ENCODE measurements at regions not wholly inside any gene's neighbourhood (a gene's known extent, or its start where the extent isn't known, plus 50 kb on each side); places are given as distances from the start of the nearest gene placed in this dataset.

DNA sequence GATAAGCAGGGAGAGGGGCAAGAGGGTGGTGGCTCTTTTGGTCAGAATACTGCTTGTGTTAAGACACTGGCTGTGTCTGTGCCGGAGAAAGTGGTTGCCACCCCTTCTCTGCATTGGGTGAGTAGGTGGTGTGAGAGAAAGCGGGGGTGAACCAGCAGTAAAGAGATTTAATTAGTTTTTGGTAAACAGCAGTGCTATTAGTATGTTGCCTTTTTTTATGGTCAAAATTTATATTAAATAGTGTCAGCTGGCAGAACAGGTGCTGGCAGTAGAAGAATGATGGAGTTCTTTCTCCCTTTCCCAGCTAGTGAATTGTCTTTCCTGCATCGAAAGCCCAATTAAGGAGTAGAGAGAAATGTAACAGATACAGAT is 181.6 kb downstream of the LARP7 start:
- Histone ChIP-seq H3K18ac (ENCODE audit: low read depth, low read length) (no peak overlapping the region), H3K56ac (ENCODE audit: extremely low read depth, insufficient read depth, low read length) (no peak overlapping the region), H4K5ac (ENCODE audit: low read depth, low read length) (no peak overlapping the region), H4K8ac (ENCODE audit: low read depth in 2 of 2, low read length in 2 of 2) (no peak overlapping the region), H3K4me3 (ENCODE audit: insufficient read depth, low read depth, low read length) (no peak overlapping the region), H2BK5ac (ENCODE audit: low read depth, low read length, poor library complexity, severe bottlenecking) (no peak overlapping the region), H3K4me2 (ENCODE audit: low read depth, low read length) (peak overlapping the region; percentile 48), H3K9me3 (ENCODE audit: control insufficient read depth, insufficient read depth, low read length) (no peaks in the 10 kb centered on the region), H3K23ac (ENCODE audit: low read depth, low read length) (no peak overlapping the region), H2AFZ (replicated peaks; ENCODE audit: low read length, poor library complexity) (no peak overlapping the region), H3K14ac (replicated peaks; ENCODE audit: low read depth, low read length) (no peak overlapping the region), H2BK120ac (ENCODE audit: low read depth, low read length) (no peak overlapping the region), H2BK20ac (ENCODE audit: low read depth, low read length) (no peak overlapping the region), H2AK9ac (replicated peaks; ENCODE audit: low read depth, low read length, poor library complexity) (no peak overlapping the region), H2AK5ac (ENCODE audit: low read depth, low read length) (no peak overlapping the region), H4K91ac (ENCODE audit: insufficient read depth, low read depth, low read length) (no peak overlapping the region), H3K4me1 (ENCODE audit: control insufficient read depth, insufficient read depth, low read length) (no peaks in the 10 kb centered on the region), H3K27me3 (ENCODE audit: control insufficient read depth, insufficient read depth, low read length) (no peaks in the 10 kb centered on the region), H3K27ac (ENCODE audit: insufficient read depth, low read length) (no peak overlapping the region), H3K36me3 (ENCODE audit: control insufficient read depth, insufficient read depth, low read length) (no peaks in the 10 kb centered on the region), H4K20me1 (ENCODE audit: insufficient read depth, low read length) (no peaks in the 10 kb centered on the region), H3K9ac (ENCODE audit: low read depth, low read length) (no peak overlapping the region), H3K79me1 (ENCODE audit: low read depth in 1 of 2, low read length in 2 of 2) (no peaks in the 10 kb centered on the region), H3K9me1 (ENCODE audit: insufficient read depth, low read length) (no peaks in the 10 kb centered on the region), H2BK15ac (ENCODE audit: low read depth, low read length) (no peak overlapping the region), H3K4ac (ENCODE audit: low read depth, low read length) (no peak overlapping the region)
- no peak for DNase-seq
- BruUV-seq (replicated peaks): no TSS peak
- 57% methylated on average over 1 of the region's 3 CpGs; no CpG with 5 or more reads in 1 of the 2 experiments for WGBS, 2 experiments (ENCODE audit: extremely low coverage in 2 of 2, insufficient read length in 1 of 2)
- dilution Hi-C loops (cut with HindIII; ENCODE audit: low sequenced_read_pairs, unreplicated experiment) (no loop called here), intact Hi-C loops (cut with micrococcal nuclease) (no loop called here), in situ Hi-C loops (cut with MboI; ENCODE audit: low sequenced_read_pairs) (no loop called here)
- TF ChIP-seq, protein P1, sequence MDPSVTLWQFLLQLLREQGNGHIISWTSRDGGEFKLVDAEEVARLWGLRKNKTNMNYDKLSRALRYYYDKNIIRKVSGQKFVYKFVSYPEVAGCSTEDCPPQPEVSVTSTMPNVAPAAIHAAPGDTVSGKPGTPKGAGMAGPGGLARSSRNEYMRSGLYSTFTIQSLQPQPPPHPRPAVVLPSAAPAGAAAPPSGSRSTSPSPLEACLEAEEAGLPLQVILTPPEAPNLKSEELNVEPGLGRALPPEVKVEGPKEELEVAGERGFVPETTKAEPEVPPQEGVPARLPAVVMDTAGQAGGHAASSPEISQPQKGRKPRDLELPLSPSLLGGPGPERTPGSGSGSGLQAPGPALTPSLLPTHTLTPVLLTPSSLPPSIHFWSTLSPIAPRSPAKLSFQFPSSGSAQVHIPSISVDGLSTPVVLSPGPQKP (IDR thresholded peaks at IDR 0.05; ENCODE audit: borderline replicate concordance, low read depth, low read length): no peak
- TF ChIP-seq BHLHE40 (IDR thresholded peaks at IDR 0.05; ENCODE audit: low read depth, low read length) (no peak), MXI1 (IDR thresholded peaks at IDR 0.05; ENCODE audit: borderline replicate concordance, low read depth, low read length) (no peak), CTCF (conservative IDR thresholded peaks at IDR 0.05; ENCODE audit: low read depth, low read length) (no peak), RAD21 (IDR thresholded peaks at IDR 0.05; ENCODE audit: low read length) (no peak), RCOR1 (IDR thresholded peaks at IDR 0.05; ENCODE audit: insufficient replicate concordance, low read length) (no peak), FOS (IDR thresholded peaks at IDR 0.05; ENCODE audit: low read depth, low read length) (no peak), CEBPB (IDR thresholded peaks at IDR 0.05; ENCODE audit: low read depth, low read length) (no peak), POLR2A (IDR thresholded peaks at IDR 0.05; ENCODE audit: low read depth, low read length) (no peak)
- ATAC-seq (ENCODE audit: low read depth): 0 out of 2 replicates have a peak, but pooled peaks have one; percentile 18
- CTCF ChIA-PET: no interaction called here
- POLR2A ChIA-PET (ENCODE audit: unreplicated experiment): no interaction called here

Measured in IMR-90 (cell line).